HG03060 (cell line): ENCODE measurements at regions not wholly inside any gene's neighbourhood (a gene's known extent, or its start where the extent isn't known, plus 50 kb on each side); places are given as distances from the start of the nearest gene placed in this dataset.

Source experiments
- ATAC-seq: cut with Tn5 transposase; IDR thresholded peaks from one replicate; pipeline ENCODE4 v1.9.1; 2021; ENCODE audit warnings: low read depth, moderate number of reproducible peaks; ENCODE audit not compliant: unreplicated experiment

DNA sequence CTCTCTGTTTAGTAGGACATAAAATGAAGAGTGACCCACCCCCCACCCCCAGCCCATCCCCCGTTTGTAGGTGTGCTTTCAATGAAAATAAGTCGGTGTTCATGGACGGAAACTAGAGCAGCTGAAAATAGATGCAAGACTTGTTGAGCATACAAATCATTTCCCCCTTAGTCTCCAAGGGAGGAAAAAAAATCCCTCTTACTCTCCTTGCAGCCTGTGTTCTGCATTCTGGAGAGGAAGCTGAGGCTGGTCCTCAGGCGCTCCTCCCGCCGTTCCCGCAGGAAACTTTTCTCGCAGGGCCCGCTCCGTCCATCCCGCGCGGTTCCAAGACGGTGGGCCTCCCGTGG, 259.0 kb upstream of the E2F7 start:
- ATAC-seq, result no peak

GRCh38 chr12:77323788-77324415, 258.5 kb upstream of the E2F7 start:
- no peak for ATAC-seq

DNA sequence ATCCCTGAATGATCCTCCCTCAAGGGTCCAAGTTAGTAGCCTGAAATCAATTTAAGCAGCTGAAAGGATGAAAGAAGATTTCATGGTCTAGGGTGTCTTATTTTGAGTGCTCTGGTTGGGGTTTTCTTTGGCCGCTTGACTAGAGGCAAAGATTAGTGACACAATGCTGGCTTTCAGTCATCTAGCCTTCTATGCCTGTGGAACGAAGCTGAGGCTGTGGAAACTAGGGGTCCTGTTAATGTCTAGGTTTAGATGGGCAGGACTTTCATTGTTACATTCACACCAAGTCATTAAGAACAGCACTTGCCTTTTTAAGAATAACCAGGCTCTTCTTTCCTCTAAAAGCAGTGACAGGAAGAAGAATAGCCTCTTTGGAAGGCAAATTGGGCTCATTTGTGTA, 253.8 kb upstream of the E2F7 start:
- no peak for ATAC-seq

DNA sequence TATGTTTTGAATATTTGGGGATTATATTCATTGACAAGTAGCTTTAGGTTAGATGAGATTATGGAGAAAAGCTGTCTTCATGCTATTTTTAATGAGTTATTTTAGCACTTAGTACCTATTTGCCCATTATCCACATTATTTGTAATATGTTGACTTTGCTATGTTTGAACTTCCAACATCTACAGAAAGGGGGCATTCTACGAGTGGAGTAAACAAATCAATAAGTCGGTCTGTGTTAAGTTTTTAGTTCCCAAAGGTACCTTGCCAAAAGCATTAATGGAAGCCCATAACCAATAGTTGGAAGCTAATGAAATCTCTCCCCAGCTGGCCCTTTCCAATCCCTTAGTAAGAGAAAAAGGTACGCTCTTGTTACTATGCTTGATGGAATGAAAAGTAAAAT, 250.0 kb upstream of the E2F7 start:
- ATAC-seq, result no peak

DNA sequence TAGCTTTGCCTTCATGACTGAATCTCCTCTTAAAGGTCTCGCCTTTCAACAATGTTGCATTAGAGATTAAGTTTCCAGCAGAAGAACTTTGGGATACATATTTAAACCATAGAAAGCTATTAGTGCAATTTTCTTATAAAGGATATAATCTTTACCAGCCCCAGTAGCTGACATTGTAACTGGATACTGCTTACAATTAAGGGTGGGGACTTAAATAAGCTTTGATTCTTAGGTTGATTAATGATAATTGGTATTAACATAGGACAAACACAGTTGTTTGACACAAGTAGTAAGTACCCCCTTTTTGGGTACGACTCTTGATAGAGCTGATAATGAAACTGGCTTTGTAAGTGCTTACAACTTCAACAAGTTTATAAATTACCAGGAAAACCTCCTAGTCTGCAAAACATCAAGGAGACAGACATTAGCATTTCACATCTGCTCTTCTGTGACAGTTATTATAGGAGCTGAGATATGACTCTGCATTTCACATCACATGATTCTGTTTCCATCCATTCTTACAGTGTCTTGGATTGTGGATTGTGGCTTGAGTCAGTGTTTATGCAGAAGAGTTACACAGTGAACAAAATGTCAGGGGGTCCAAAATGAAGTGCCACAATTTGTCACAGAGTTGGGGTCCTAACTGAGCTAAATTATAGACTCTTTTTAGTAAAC, 249.1 kb upstream of the E2F7 start:
- no peak for ATAC-seq

GRCh38 chr12:77308056-77308455, 242.7 kb upstream of the E2F7 start:
- no peak for ATAC-seq

- no peak for ATAC-seq
Observed at GRCh38 chr12:77300811-77301210, 235.4 kb upstream of the E2F7 start.

DNA sequence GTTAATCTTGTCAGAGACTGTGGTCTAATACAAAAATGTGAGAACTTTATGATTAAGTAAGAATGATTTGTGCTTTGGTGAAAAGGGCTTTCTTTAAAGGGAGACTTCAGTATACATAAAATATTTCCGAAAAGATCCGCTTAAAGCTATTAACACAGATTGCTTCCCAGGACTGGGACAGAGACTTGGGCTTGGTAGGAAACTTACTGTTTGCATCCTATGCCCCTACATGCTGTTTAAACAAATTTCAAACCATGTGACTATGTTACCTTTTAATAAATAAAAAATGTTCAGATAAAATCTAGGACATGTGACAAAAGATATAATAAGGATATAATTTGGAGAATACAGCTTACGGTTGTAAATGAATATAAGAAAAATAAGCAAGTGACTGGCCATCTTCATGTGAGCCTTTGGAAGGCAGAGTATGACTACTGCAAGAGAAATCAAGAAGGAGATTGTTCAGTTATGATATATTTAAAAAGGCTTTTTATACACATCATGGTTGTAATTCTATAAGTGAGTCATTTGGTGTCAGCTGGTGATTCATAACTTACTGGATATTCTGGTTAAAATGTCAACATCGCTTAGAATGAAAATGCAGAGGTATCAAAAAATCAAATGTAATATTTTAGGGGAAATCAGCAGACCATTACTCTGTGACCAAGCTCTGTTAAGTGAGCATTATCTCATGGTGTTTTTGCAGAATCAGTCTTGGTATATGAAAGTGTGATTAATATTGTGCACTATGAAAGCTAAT, 234.7 kb upstream of the E2F7 start:
- ATAC-seq, result no peak

DNA sequence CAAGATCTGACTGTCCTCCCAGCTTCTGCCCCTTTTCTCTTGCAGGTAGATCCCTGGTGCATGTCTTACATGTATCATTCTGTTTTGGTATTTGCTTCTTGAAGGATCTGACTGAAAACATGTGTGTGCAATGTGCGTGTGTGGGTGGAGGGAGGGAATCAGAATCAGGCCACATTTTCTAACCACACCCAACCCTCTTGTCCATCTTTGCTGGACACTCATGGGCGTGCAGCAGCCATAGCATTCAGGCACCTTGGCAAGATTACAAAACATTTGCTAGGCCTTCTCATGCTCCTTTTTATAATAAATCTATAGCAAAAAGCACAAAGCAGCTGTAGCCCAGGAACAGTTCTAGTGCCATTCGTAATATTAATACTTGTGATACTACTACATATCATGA, 233.6 kb upstream of the E2F7 start:
- no peak for ATAC-seq

DNA sequence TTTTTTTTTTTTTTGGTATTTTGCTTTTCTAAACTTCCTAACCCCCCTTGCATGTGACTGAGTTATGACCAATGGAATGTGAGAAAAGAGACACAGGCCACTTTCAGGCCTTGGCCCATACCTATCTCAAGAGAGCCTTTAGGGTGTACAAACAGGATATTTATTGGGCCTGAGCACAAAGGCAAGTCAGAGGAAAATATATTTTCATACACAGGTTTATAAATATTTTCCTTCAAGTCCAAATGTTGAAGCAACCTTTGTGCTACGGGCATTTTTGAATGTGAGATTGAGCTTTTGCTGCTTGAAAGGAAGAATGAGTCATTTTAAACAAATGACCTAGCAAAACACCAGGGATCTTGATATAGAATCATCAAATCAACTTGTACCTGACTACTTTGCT, 228.6 kb upstream of the E2F7 start:
- ATAC-seq, result no peak

DNA sequence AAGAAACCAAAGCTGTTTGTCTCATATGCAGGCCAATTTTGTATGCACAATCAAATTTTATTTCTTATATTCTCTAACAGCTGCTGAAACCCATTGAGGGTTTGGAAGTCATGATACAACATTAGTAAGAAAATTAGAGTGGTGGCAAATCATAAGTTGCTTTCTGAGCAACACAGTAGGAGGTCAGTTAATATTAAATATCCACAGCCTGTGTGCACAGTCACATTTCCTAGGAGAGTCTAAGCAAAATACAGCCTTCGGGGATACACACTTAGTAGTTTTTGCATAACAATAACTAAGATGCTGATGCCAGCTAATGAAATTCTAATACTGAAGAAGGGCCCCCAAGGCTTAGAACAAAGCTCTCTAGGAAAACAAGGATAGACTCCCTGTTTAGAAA, 209.6 kb upstream of the E2F7 start:
- ATAC-seq, result no peak

- ATAC-seq, result no peak
Observed at GRCh38 chr12:77273898-77274297, 208.5 kb upstream of the E2F7 start.

GRCh38 chr12:77256956-77257355, 191.6 kb upstream of the E2F7 start:
- ATAC-seq, result no peak

DNA sequence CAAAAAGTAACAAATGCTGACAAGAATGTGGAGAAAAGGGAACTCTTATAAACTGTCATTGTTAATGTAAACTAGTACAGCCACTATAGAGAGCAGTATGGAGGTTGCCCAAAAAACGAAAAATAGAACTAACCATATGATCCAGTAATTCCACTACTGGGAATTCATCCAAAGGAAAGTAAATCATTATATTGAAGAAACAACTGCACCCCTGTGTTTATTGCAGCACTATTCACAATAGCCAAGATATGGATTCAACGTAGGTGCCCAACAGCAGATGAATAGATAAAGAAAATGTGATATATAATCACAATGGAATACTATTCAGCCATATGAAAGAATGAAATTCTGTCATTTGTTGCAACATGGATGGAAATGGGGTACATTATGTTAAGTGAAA, 188.0 kb upstream of the E2F7 start:
- no peak for ATAC-seq

GRCh38 chr12:77251799-77252198, 186.4 kb upstream of the E2F7 start:
- no peak for ATAC-seq

DNA sequence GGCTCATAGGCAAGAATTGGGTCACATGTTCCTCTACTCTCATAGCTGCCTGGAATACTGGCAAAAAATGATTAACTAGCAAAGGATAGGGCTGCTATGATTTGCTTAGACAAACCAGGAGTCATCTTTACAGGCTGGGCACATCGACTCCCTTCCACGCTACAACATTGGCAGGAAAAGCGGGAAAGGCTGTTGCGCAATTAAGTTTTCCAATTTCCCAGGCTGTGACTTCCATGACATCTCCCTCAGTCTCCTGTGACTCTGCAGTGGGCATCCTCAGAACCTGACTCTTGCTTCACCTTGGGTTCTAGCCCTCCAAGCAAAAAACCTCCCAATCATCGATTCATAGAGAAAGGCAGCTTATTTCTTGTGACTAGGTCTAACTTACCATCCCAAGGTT, 184.5 kb upstream of the E2F7 start:
- ATAC-seq, result no peak

DNA sequence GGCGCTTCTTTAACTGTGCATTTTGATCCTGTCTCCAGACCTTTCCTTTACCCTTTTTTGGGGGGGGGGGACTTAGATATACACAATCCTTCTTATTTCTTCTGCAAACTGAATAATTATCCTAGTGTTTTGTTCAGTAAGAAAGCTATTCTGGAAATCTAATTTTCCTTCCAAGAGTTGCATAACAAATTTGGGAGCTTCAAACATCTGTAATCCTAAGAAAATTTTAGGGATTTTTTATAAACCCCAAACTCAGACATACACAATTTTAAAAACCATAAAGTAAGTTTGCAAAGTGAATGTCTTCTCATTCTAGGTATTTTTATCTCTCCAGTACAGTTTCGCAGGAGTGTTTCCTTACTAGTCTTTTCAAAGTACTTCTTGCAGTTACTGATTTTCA, 182.7 kb upstream of the E2F7 start:
- no peak for ATAC-seq

GRCh38 chr12:77247542-77247941, 182.2 kb upstream of the E2F7 start:
- no peak for ATAC-seq

DNA sequence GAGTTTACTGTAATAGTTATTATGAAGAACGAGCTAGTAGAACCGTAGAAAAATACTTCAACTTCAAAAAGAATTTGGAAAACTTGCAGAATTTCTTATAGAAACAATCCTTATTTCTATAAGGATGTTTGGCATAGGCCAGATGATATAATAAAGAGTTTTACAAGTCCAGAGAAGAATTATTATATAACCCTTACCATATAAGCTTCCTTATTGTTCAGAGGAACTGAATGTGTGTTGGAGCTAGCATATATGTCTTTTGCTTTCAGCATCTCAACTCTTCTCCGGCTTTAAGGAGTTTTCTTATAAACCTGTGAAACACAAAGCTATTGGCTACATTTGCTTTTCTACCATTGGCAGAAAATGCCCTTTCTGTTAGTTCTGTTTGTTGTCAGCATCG, 178.0 kb upstream of the E2F7 start:
- ATAC-seq, result no peak

- ATAC-seq, result no peak
Observed at GRCh38 chr12:77239617-77240016, 174.2 kb upstream of the E2F7 start.

- no peak for ATAC-seq
Observed at GRCh38 chr12:77238335-77238734, 173.0 kb upstream of the E2F7 start.

DNA sequence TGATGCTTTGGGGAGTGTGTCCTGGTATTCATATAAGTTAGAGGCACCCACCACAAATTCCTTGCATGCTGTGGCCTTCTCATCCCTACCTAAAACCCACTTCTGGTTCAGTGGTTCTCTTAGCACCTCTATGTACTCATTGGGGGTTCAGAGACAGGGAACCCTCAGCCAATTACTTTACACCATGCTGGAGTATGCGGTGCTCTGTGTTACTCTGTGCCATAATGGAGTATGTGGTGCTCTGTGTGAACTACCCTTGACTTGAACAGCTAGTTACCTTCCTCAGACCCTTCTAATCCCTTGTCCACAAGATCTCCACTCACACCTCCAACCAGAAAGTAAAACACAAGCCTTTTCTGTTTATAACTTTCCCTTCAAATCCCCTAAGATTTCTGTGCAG, 172.5 kb upstream of the E2F7 start:
- no peak for ATAC-seq
